ENCODE measurements at regions not wholly inside any gene's neighbourhood (a gene's known extent, or its start where the extent isn't known, plus 50 kb on each side); places are given as distances from the start of the nearest gene placed in this dataset.

DNA sequence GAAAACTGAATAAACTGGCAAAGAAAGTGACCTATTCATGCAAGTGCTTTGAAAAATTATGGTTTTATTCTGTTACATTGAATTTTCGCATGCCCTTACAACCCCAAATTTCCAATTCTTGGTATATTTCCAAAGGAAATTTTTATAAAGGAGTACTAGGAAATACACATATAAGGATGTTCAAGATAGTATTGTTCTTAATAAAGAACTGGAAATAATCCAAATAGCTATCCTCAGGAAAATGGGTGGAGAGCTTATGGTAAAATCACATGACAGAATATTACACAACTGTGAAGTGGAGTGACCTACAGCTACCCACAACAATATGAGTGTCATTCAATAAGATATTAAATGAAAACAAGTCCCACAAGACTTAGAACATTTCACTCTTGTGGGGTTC lies 138.9 kb upstream of the BMPER start:
- Mint-ChIP-seq H3K9me3 (ENCODE audit: low read depth) (no peaks in the 10 kb centered on the region), H3K4me1 (ENCODE audit: low read depth) (peaks cover 18% of the 10 kb centered on the region), H3K27ac (no peak overlapping the region), H3K36me3 (ENCODE audit: insufficient read depth) (no peaks in the 10 kb centered on the region), H3K27me3 (peaks cover 85% of the 10 kb centered on the region), H3K4me3 (ENCODE audit: low read depth) (no peak overlapping the region)
- TF ChIP-seq, protein P1, sequence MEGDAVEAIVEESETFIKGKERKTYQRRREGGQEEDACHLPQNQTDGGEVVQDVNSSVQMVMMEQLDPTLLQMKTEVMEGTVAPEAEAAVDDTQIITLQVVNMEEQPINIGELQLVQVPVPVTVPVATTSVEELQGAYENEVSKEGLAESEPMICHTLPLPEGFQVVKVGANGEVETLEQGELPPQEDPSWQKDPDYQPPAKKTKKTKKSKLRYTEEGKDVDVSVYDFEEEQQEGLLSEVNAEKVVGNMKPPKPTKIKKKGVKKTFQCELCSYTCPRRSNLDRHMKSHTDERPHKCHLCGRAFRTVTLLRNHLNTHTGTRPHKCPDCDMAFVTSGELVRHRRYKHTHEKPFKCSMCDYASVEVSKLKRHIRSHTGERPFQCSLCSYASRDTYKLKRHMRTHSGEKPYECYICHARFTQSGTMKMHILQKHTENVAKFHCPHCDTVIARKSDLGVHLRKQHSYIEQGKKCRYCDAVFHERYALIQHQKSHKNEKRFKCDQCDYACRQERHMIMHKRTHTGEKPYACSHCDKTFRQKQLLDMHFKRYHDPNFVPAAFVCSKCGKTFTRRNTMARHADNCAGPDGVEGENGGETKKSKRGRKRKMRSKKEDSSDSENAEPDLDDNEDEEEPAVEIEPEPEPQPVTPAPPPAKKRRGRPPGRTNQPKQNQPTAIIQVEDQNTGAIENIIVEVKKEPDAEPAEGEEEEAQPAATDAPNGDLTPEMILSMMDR (IDR thresholded peaks at IDR 0.05; ENCODE audit: unreplicated experiment): no peak
- no peak for DNase-seq (ENCODE audit: low spot score, unreplicated experiment)

DNA sequence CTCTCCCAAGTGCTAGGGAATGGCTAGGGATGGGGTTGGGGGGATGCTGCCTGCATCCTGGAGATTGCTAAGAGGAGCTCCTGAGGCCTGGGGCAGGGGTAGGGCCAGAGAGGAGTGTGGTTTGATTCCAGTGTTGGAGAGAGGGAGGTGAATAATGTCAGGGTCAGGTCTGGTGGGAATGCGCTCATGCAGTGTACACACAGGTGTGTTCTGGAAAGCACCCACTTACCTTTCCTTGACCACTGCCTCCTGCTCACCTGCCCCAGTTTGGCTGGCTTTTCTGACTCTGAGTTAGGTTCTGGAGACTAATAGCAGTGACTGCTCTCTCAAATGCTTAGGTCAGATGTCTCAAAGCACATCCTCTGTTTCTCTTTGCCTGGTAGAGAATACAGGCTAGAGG lies 135.4 kb upstream of the BMPER start:
- TF ChIP-seq, protein P1 (IDR thresholded peaks at IDR 0.05; ENCODE audit: unreplicated experiment): no peak
- no peak overlapping the region for H3K27ac Mint-ChIP-seq
- peaks cover 13% of the 10 kb centered on the region for H3K4me1 Mint-ChIP-seq (ENCODE audit: low read depth)
- peaks cover 91% of the 10 kb centered on the region for H3K27me3 Mint-ChIP-seq
- H3K4me3 Mint-ChIP-seq (ENCODE audit: low read depth): no peak overlapping the region
- H3K36me3 Mint-ChIP-seq (ENCODE audit: insufficient read depth): peaks cover 2% of the 10 kb centered on the region
- no peaks in the 10 kb centered on the region for H3K9me3 Mint-ChIP-seq (ENCODE audit: low read depth)
- DNase-seq (ENCODE audit: low spot score, unreplicated experiment): no peak

DNA sequence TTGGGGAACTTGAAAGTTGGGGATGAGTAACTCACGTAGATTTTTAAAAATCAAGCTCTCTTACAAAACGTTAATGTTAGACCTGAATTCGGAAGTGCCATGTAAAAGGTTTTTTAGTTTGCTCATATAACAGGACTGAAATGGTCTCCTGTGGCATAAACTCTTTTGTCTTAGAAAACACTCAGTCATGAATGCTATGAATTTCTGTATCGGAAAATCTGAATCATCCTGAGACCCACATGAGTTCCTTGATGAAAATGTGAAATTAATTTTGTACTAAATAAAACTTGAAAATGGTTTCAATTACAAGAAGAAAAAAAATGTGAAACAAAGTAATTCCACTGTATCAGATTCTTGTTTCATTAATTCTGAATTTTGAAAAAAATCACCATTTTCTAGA lies 134.8 kb upstream of the BMPER start:
- Mint-ChIP-seq H3K4me1 (ENCODE audit: low read depth) (peaks cover 13% of the 10 kb centered on the region), H3K27ac (no peak overlapping the region), H3K27me3 (peaks cover 92% of the 10 kb centered on the region), H3K9me3 (ENCODE audit: low read depth) (no peaks in the 10 kb centered on the region), H3K4me3 (ENCODE audit: low read depth) (no peak overlapping the region), H3K36me3 (ENCODE audit: insufficient read depth) (peaks cover 2% of the 10 kb centered on the region)
- TF ChIP-seq, protein P1 (IDR thresholded peaks at IDR 0.05; ENCODE audit: unreplicated experiment): no peak
- DNase-seq (ENCODE audit: low spot score, unreplicated experiment): no peak

DNA sequence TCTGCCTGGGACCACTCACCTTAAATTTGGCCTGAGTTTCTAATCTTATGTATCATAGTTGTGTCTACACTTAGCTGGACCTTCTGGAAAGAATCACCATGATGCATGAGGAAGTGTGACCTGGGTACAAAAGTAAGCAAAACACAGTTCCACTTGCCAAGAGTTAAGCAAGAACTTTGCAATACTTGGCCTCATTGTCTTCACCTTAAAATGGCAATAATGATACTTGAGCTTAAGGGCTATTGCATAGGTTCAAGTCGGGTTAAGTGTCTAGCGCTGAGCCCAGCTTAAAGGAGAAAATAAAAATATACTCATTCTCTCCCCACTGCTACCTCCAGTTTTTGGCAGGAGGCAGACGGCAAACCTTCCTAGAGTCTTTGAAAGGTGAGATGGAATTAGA lies 133.9 kb upstream of the BMPER start:
- H3K9me3 Mint-ChIP-seq (ENCODE audit: low read depth): no peaks in the 10 kb centered on the region
- H3K27me3 Mint-ChIP-seq: peaks cover 91% of the 10 kb centered on the region
- no peak overlapping the region for H3K27ac Mint-ChIP-seq
- H3K4me3 Mint-ChIP-seq (ENCODE audit: low read depth): no peak overlapping the region
- TF ChIP-seq, protein P1 (IDR thresholded peaks at IDR 0.05; ENCODE audit: unreplicated experiment): no peak
- no peak for DNase-seq (ENCODE audit: low spot score, unreplicated experiment)
- H3K4me1 Mint-ChIP-seq (ENCODE audit: low read depth): peaks cover 10% of the 10 kb centered on the region
- H3K36me3 Mint-ChIP-seq (ENCODE audit: insufficient read depth): peaks cover 2% of the 10 kb centered on the region

DNA sequence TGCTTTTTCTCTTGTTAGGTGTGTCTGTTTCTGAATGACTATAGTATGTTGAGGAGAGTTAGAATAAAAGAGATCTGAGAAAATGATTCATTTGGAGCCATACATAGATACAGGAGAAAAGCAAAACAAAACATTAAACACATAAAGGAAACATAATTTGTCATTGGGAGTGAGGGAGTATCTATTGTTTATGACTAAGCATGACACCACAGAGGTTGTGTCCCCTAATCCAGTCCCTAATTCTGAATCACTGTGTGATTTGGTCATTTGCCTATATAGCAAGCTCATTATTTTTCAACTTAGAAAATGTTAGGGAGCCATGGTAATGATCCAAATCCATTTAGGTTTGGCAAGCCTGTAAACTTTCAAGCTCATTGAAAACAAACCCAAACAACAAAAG lies 132.3 kb upstream of the BMPER start:
- Mint-ChIP-seq H3K4me1 (ENCODE audit: low read depth) (peaks cover 10% of the 10 kb centered on the region), H3K4me3 (ENCODE audit: low read depth) (no peak overlapping the region), H3K27ac (no peak overlapping the region), H3K9me3 (ENCODE audit: low read depth) (no peaks in the 10 kb centered on the region), H3K36me3 (ENCODE audit: insufficient read depth) (peaks cover 2% of the 10 kb centered on the region), H3K27me3 (peaks cover 94% of the 10 kb centered on the region)
- no peak for DNase-seq (ENCODE audit: low spot score, unreplicated experiment)
- TF ChIP-seq, protein P1 (IDR thresholded peaks at IDR 0.05; ENCODE audit: unreplicated experiment): no peak

Data from progenitor cell of endocrine pancreas (in vitro differentiated cells).